ENCODE measurements at regions not wholly inside any gene's neighbourhood (a gene's known extent, or its start where the extent isn't known, plus 50 kb on each side); places are given as distances from the start of the nearest gene placed in this dataset.

DNA sequence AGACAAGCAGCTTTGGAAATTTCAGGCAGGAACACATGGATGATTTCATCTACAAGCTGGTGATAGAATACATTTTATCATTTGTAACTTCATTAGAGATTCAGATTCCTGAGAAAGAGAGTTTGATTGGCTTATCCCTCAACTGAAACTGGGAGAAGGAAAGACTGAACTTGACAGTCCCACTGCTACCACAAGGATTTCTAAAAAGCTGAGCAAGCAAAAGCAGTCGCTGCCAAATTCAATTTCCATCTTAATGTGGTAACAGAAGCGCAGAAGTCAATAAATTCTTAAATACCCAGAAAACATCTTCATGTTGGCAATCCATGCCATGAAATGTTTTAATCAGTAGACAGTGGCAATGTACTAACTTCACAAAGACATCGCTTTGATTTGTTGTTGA, 172.1 kb upstream of the DACH1 start:
- Histone ChIP-seq H3K27me3 (ENCODE audit: insufficient read depth, low read depth, low read length) (no peaks in the 10 kb centered on the region), H3K9ac (ENCODE audit: low read length) (no peak overlapping the region), H3K79me2 (replicated peaks; ENCODE audit: insufficient read depth, low read length) (no peaks in the 10 kb centered on the region), H3K9me2 (ENCODE audit: insufficient read depth, low read length) (no peaks in the 10 kb centered on the region), H3K9me3 (ENCODE audit: low read length) (no peaks in the 10 kb centered on the region), H2AFZ (ENCODE audit: low read depth, low read length) (no peak overlapping the region), H3K4me2 (ENCODE audit: low read length) (no peak overlapping the region), H3K4me3 (ENCODE audit: low read length) (no peak overlapping the region), H3K27ac (ENCODE audit: low read length) (no peak overlapping the region), H4K20me1 (ENCODE audit: insufficient read depth) (no peaks in the 10 kb centered on the region), H3K36me3 (ENCODE audit: insufficient read depth, low read length) (no peaks in the 10 kb centered on the region), H3F3A (ENCODE audit: insufficient read depth, low read length, poor library complexity, severe bottlenecking) (no peaks in the 10 kb centered on the region)
- TF ChIP-seq EP300 (conservative IDR thresholded peaks at IDR 0.05; ENCODE audit: poor library complexity, severe bottlenecking) (no peak), EZH2 (IDR thresholded peaks at IDR 0.05; ENCODE audit: borderline replicate concordance, insufficient read depth, low read length, poor library complexity, severe bottlenecking) (no peak), SMC3 (conservative IDR thresholded peaks at IDR 0.05; ENCODE audit: poor library complexity) (no peak)

- H3K36me3 ChIP-seq (ENCODE audit: insufficient read depth, low read length), result no peaks in the 10 kb centered on the region
- H3K9me2 ChIP-seq (ENCODE audit: insufficient read depth, low read length), result no peaks in the 10 kb centered on the region
- H3K9me3 ChIP-seq (ENCODE audit: low read length), result peaks cover 9% of the 10 kb centered on the region
- TF ChIP-seq POLR2AphosphoS5 (IDR thresholded peaks at IDR 0.05) (no peak), SMC3 (conservative IDR thresholded peaks at IDR 0.05; ENCODE audit: poor library complexity) (no peak), TAF1 (IDR thresholded peaks at IDR 0.05; ENCODE audit: low read depth) (no peak), EP300 (conservative IDR thresholded peaks at IDR 0.05; ENCODE audit: poor library complexity, severe bottlenecking) (no peak), EZH2 (IDR thresholded peaks at IDR 0.05; ENCODE audit: borderline replicate concordance, insufficient read depth, low read length, poor library complexity, severe bottlenecking) (no peak), CTCF (IDR thresholded peaks at IDR 0.05; ENCODE audit: poor library complexity, severe bottlenecking) (no peak), RAD21 (conservative IDR thresholded peaks at IDR 0.05) (no peak), MXI1 (conservative IDR thresholded peaks at IDR 0.05; ENCODE audit: poor library complexity, severe bottlenecking) (no peak)
- TF ChIP-seq, protein P1, sequence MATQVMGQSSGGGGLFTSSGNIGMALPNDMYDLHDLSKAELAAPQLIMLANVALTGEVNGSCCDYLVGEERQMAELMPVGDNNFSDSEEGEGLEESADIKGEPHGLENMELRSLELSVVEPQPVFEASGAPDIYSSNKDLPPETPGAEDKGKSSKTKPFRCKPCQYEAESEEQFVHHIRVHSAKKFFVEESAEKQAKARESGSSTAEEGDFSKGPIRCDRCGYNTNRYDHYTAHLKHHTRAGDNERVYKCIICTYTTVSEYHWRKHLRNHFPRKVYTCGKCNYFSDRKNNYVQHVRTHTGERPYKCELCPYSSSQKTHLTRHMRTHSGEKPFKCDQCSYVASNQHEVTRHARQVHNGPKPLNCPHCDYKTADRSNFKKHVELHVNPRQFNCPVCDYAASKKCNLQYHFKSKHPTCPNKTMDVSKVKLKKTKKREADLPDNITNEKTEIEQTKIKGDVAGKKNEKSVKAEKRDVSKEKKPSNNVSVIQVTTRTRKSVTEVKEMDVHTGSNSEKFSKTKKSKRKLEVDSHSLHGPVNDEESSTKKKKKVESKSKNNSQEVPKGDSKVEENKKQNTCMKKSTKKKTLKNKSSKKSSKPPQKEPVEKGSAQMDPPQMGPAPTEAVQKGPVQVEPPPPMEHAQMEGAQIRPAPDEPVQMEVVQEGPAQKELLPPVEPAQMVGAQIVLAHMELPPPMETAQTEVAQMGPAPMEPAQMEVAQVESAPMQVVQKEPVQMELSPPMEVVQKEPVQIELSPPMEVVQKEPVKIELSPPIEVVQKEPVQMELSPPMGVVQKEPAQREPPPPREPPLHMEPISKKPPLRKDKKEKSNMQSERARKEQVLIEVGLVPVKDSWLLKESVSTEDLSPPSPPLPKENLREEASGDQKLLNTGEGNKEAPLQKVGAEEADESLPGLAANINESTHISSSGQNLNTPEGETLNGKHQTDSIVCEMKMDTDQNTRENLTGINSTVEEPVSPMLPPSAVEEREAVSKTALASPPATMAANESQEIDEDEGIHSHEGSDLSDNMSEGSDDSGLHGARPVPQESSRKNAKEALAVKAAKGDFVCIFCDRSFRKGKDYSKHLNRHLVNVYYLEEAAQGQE (IDR thresholded peaks at IDR 0.05; ENCODE audit: borderline replicate concordance), result no peak
- H3K79me2 ChIP-seq (replicated peaks; ENCODE audit: insufficient read depth, low read length), result no peaks in the 10 kb centered on the region
- no peaks in the 10 kb centered on the region for H3K27me3 ChIP-seq (ENCODE audit: insufficient read depth, low read depth, low read length)
- no peak overlapping the region for H3K4me2 ChIP-seq (ENCODE audit: low read length)
- no peak overlapping the region for H2AFZ ChIP-seq (ENCODE audit: low read depth, low read length)
- H3K9ac ChIP-seq (ENCODE audit: low read length), result no peak overlapping the region
- H4K20me1 ChIP-seq (ENCODE audit: insufficient read depth), result no peaks in the 10 kb centered on the region
- no peaks in the 10 kb centered on the region for H3F3A ChIP-seq (ENCODE audit: insufficient read depth, low read length, poor library complexity, severe bottlenecking)
- no peak overlapping the region for H3K27ac ChIP-seq (ENCODE audit: low read length)
- H3K4me3 ChIP-seq (ENCODE audit: low read length), result no peak overlapping the region
These were observed 163.0 kb upstream of the DACH1 start for GRCh38 chr13:72029981-72030380.

GRCh38 chr13:72025836-72026235, 158.8 kb upstream of the DACH1 start:
- Histone ChIP-seq H3K27ac (ENCODE audit: low read length) (no peak overlapping the region), H3K79me2 (replicated peaks; ENCODE audit: insufficient read depth, low read length) (no peaks in the 10 kb centered on the region), H3F3A (ENCODE audit: insufficient read depth, low read length, poor library complexity, severe bottlenecking) (no peaks in the 10 kb centered on the region), H3K36me3 (ENCODE audit: insufficient read depth, low read length) (no peaks in the 10 kb centered on the region), H3K4me2 (ENCODE audit: low read length) (no peak overlapping the region), H3K27me3 (ENCODE audit: insufficient read depth, low read depth, low read length) (no peaks in the 10 kb centered on the region), H3K9ac (ENCODE audit: low read length) (no peak overlapping the region), H3K9me3 (ENCODE audit: low read length) (peaks cover 7% of the 10 kb centered on the region), H3K4me3 (ENCODE audit: low read length) (no peak overlapping the region), H2AFZ (ENCODE audit: low read depth, low read length) (no peak overlapping the region), H4K20me1 (ENCODE audit: insufficient read depth) (no peaks in the 10 kb centered on the region), H3K9me2 (ENCODE audit: insufficient read depth, low read length) (no peaks in the 10 kb centered on the region)
- TF ChIP-seq, protein P1 (IDR thresholded peaks at IDR 0.05; ENCODE audit: borderline replicate concordance), result no peak
- TF ChIP-seq MXI1 (conservative IDR thresholded peaks at IDR 0.05; ENCODE audit: poor library complexity, severe bottlenecking), result no peak
- TF ChIP-seq EZH2 (IDR thresholded peaks at IDR 0.05; ENCODE audit: borderline replicate concordance, insufficient read depth, low read length, poor library complexity, severe bottlenecking), result no peak
- TF ChIP-seq EP300 (conservative IDR thresholded peaks at IDR 0.05; ENCODE audit: poor library complexity, severe bottlenecking), result no peak
- TF ChIP-seq POLR2AphosphoS5 (IDR thresholded peaks at IDR 0.05), result no peak
- no peak for TF ChIP-seq CTCF (IDR thresholded peaks at IDR 0.05; ENCODE audit: poor library complexity, severe bottlenecking)
- no peak for TF ChIP-seq SMC3 (conservative IDR thresholded peaks at IDR 0.05; ENCODE audit: poor library complexity)
- no peak for TF ChIP-seq RAD21 (conservative IDR thresholded peaks at IDR 0.05)
- TF ChIP-seq TAF1 (IDR thresholded peaks at IDR 0.05; ENCODE audit: low read depth), result no peak

Data from neural cell (in vitro differentiated cells).